Mesothelial cell of epicardium (in vitro differentiated cells): ENCODE measurements at regions not wholly inside any gene's neighbourhood (a gene's known extent, or its start where the extent isn't known, plus 50 kb on each side); places are given as distances from the start of the nearest gene placed in this dataset.

Experiments used
- DNase-seq, 2 experiments: peaks; one replicate each; pipeline ENCODE4 v3.0.0; 2021; ENCODE audit warnings: low spot score in 2 of 2; ENCODE audit not compliant: unreplicated experiment in 2 of 2
- H3K27ac Mint-ChIP-seq: 2 replicates; pipeline ENCODE4 v1.8.0; 2021; ENCODE audit warnings: mixed read lengths
- H3K27me3 Mint-ChIP-seq: 2 replicates; pipeline ENCODE4 v1.8.0; 2021; ENCODE audit warnings: low read depth, mixed read lengths
- H3K36me3 Mint-ChIP-seq: 2 replicates; pipeline ENCODE4 v1.8.0; 2021; ENCODE audit warnings: mixed read lengths
- H3K4me1 Mint-ChIP-seq: 2 replicates; pipeline ENCODE4 v1.8.0; 2021; ENCODE audit warnings: mixed read lengths
- H3K4me3 Mint-ChIP-seq: 2 replicates; pipeline ENCODE4 v1.8.0; 2021; ENCODE audit warnings: mild to moderate bottlenecking, moderate library complexity, mixed read lengths
- H3K9me3 Mint-ChIP-seq: 2 replicates; pipeline ENCODE4 v1.8.0; 2021; ENCODE audit warnings: mixed read lengths
- TF ChIP-seq, protein P1 (sequence below): fragments of 200-600 bp; sonication (generic); IDR thresholded peaks from one replicate; pipeline ENCODE4 v1.5.0; 2021; ENCODE audit warnings: antibody characterized with exemption; ENCODE audit not compliant: unreplicated experiment

GRCh38 chr13:30840515-30840914 lies 65.6 kb upstream of the MEDAG start:
- no peaks in the 10 kb centered on the region for H3K9me3 Mint-ChIP-seq
- no peaks in the 10 kb centered on the region for H3K27me3 Mint-ChIP-seq
- DNase-seq = no peak
- no peak overlapping the region for H3K4me3 Mint-ChIP-seq
- TF ChIP-seq, protein P1, sequence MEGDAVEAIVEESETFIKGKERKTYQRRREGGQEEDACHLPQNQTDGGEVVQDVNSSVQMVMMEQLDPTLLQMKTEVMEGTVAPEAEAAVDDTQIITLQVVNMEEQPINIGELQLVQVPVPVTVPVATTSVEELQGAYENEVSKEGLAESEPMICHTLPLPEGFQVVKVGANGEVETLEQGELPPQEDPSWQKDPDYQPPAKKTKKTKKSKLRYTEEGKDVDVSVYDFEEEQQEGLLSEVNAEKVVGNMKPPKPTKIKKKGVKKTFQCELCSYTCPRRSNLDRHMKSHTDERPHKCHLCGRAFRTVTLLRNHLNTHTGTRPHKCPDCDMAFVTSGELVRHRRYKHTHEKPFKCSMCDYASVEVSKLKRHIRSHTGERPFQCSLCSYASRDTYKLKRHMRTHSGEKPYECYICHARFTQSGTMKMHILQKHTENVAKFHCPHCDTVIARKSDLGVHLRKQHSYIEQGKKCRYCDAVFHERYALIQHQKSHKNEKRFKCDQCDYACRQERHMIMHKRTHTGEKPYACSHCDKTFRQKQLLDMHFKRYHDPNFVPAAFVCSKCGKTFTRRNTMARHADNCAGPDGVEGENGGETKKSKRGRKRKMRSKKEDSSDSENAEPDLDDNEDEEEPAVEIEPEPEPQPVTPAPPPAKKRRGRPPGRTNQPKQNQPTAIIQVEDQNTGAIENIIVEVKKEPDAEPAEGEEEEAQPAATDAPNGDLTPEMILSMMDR = no peak
- H3K36me3 Mint-ChIP-seq = peaks cover 2% of the 10 kb centered on the region
- H3K4me1 Mint-ChIP-seq = peaks cover 19% of the 10 kb centered on the region
- H3K27ac Mint-ChIP-seq = no peak overlapping the region

DNA sequence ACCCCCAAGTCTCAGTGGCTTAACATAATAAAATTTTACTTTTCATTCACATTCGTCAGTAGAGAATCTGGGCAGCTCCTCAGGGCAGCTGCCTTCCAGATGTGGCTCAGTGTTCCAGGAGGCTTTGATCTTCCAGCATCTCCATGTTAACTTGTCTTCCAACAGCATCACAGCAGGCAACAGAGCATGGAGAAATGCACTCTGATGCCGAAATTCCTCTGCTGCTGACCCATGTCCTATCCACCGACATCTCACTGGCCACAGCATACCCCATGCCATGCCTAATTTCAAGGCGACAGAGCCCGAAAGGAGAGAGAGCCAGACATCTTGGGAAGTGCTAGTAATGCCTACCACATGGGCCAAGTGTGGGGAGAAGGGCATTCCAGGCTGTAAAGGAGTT lies 64.9 kb upstream of the MEDAG start:
- TF ChIP-seq, protein P1 = no peak
- H3K27ac Mint-ChIP-seq = no peak overlapping the region
- H3K4me3 Mint-ChIP-seq = no peak overlapping the region
- peaks cover 13% of the 10 kb centered on the region for H3K4me1 Mint-ChIP-seq
- peaks cover 2% of the 10 kb centered on the region for H3K36me3 Mint-ChIP-seq
- no peaks in the 10 kb centered on the region for H3K9me3 Mint-ChIP-seq
- DNase-seq = no peak
- H3K27me3 Mint-ChIP-seq = no peaks in the 10 kb centered on the region

DNA sequence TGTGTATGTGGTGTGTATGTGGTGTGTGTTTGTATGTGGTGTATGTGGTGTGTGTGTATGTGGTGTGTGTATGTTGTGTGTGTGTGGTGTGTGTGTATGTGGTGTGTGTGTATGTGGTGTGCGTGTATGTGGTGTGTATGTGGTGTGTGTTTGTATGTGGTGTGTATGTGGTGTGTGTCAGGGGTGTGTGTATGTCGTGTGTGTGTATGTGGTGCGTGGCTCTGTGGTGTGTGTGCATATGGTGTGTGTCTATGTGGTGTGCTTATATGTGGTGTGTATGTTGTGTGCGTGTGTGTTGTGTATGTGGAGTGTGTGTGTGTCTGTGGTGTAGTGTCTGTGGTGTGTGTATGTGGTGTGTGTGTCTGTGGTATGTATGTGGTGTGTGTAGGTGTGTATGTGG lies 62.5 kb upstream of the MEDAG start:
- TF ChIP-seq, protein P1 = no peak
- peaks cover 4% of the 10 kb centered on the region for H3K4me1 Mint-ChIP-seq

DNA sequence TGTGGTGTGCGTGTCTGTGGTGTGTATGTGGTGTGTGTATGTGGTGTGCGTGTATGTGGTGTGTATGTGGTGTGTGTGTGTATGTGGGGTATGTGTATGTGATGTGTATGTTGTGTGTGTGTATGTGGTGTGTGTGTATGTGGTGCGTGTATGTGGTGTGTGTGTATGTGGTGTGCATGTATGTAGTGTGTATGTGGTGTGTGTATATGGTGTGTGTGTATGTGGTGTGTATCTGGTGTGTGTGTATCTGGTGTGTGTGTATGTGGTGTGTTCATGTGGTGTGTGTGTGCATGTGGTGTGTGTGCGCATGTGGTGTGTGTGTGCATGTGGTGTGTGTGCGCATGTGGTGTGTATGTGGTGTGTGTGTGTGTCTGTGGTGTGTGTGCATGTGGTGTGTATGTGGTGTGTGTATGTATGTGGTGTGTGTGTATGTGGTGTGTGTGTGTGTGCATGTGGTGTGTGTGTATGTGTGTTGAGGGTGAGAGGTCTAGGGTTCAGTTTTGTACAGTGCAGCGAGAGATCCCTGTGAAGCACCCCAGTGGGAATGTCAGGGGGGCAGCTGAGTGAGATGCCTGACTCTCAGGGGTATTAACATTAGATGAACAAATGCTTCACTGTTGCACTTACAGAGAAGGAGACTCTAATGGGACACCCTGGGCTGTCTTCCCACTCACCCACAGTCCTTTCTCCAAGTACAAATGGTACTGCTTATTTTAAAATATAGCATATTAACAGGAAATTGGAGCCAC lies 61.3 kb upstream of the MEDAG start:
- H3K27ac Mint-ChIP-seq = no peak overlapping the region
- peaks cover 4% of the 10 kb centered on the region for H3K4me1 Mint-ChIP-seq
- DNase-seq = no peak
- peaks cover 3% of the 10 kb centered on the region for H3K9me3 Mint-ChIP-seq
- H3K4me3 Mint-ChIP-seq = no peak overlapping the region
- no peaks in the 10 kb centered on the region for H3K36me3 Mint-ChIP-seq
- H3K27me3 Mint-ChIP-seq = no peaks in the 10 kb centered on the region
- TF ChIP-seq, protein P1 = no peak

More for the DNA sequence above, 62.5 kb upstream of the MEDAG start:
- H3K27ac Mint-ChIP-seq = no peak overlapping the region
- H3K36me3 Mint-ChIP-seq = no peaks in the 10 kb centered on the region
- no peaks in the 10 kb centered on the region for H3K27me3 Mint-ChIP-seq
- H3K9me3 Mint-ChIP-seq = peaks cover 3% of the 10 kb centered on the region
- no peak overlapping the region for H3K4me3 Mint-ChIP-seq
- DNase-seq = no peak

- TF ChIP-seq, protein P1 = no peak
- no peak for DNase-seq
- H3K36me3 Mint-ChIP-seq = no peaks in the 10 kb centered on the region
- peaks cover 3% of the 10 kb centered on the region for H3K9me3 Mint-ChIP-seq
- H3K27ac Mint-ChIP-seq = peak overlapping the region; percentile 5
- H3K4me1 Mint-ChIP-seq = peaks cover 4% of the 10 kb centered on the region
- no peak overlapping the region for H3K4me3 Mint-ChIP-seq
- H3K27me3 Mint-ChIP-seq = no peaks in the 10 kb centered on the region
These were observed 60.5 kb upstream of the MEDAG start for GRCh38 chr13:30845297-30846214.
